ENCODE measurements at regions not wholly inside any gene's neighbourhood (a gene's known extent, or its start where the extent isn't known, plus 50 kb on each side); places are given as distances from the start of the nearest gene placed in this dataset.

DNA sequence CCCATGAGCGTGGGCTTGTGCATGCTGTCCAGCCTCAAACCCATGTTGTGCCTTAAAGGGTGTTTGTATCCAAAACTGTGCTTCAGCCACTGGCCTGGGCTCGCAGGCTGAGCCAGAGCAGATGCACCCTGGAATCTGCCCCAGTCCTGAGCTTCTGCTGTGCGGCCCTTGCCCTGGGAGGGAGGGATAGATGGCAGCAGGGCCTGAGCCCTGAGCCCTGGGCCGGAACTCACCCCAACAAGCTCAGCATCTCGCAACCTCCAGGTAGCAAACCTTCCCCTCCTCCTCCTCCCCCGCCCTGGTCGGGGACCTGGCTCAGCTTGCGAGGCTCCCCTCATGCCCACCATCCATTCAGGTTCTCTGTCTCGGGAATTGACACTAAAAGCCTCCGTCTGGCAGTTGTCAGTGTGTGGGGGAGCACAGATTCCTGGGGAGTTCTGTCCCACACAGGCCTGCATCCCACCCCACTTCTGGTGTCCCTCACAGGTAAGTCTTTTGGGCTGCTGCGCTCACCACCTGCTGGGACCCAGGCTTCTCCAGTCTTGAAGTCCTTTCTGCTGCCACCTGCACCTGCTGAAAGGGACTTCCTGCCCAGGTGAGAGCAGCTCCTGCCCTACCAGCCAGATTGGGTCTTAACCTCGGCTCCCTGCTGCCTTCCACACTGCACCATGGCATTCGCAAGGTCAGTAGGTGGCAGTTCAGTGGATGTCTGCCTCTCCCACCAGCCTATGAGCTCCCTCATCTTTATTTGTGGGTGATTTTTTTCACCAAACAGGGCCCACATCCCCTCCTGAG, 55.2 kb upstream of the OLFM1 start:
- peak; percentile 9 for DNase-seq

DNA sequence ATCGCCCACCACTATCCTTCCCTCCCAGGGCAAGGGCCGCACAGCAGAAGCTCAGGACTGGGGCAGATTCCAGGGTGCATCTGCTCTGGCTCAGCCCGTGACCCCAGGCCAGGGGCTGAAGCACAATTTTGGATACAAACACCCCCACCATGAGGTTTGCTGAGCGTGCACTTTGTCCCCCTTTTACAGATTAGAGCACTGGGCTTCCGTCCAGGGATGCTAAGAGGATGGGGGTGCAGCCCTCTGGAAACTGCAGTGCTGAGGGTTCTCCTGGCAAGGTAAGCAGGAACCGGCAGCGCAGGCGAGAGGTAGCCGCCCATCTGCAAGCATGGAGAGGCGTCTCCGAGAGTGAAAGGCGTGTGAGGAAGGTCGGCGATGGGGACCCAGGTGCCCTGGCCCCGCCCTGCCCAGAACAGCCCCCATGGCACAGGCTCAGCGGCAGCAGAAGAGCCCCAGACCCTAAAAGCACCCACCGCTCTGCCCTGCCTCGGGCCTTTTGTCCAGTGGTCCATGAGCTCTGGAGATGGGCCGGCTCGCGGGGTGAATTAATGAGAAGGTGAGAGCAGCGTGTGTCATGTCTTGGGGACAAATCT, 54.5 kb upstream of the OLFM1 start:
- peak; percentile 5 for DNase-seq

DNA sequence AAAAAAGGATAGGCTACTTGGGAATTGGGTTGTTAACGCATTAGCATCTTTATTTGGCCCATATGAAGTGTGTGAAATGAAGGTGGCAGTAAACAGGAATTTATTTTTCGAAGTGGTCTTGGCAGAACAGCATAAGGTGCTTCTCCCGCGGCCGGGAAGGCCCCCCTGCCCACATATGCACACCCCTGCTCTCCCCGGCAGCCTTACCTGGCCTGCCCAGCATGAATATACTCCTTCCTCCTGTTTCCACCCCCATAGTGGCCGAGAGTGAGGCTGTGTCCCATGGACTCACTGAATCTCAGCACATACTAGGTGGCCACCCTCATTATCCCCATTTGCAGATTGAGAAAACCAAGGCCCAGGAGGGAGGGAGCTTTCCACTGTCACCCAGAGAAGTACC, 54.0 kb upstream of the OLFM1 start:
- peak; percentile 8 for DNase-seq

DNA sequence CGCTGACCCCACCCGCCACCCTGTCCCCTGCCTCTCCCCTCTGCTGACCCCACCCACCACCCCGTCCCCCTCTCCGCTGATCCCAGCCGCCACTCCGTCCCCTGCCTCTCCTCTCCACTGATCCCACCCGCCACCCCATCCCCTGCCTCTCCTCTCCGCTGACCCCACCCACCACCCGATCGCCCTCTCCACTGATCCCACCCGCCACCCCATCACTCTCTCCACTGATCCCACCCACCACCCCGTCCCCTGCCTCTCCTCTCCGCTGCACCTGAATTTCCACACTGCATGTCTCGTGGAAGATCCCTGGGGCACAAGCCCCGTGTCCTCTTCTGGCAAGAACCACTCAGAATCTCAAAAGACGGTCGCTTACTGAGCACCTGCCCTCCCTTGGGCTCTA, 53.4 kb upstream of the OLFM1 start:
- no peak for DNase-seq

DNA sequence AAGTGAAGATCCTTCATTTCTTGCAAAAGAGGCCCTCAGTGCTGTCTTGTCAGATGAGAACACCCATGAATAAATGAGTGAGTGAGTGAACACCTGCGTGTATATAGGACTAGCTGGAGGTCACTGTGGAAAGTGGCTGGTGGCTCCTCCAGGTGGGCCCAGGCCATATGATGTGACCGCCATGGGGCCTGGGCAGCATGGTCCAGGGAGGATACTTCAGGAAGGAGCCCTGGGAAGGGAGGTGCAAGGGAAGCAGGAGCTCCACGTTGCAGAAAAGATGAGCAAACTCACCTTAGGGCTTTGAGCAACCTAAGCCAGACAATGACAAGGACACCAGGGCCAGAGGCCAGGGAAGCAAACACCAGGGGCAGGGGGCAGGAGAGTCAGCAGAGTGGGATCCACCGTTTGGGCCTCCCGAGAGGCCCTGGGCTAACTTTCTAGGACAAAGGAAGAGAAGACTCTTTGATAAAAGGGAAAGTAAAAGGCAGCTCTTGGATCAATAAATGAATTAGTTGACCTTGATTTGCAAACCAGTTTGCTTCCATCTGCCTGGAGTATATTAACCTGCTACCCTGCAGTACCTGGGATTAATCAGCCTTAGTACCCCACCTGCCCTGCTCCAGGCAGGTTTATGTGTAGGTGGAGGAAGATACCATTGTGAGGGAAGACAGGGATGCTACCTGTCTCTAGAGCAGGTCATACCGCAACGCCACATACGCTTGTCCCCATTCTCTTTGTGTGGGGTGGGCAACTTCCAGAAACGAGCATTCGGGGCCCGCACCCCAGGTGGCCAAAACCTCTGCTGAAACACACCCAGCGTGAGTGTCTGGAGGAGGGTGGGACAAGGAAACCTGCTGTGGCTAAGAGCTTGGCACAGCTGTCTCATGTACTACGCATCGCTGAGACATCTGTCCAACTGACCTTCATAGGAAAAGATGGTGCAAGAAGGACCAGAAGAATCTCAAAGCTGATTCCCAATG, 51.4 kb upstream of the OLFM1 start:
- peak; percentile 2 for DNase-seq

DNA sequence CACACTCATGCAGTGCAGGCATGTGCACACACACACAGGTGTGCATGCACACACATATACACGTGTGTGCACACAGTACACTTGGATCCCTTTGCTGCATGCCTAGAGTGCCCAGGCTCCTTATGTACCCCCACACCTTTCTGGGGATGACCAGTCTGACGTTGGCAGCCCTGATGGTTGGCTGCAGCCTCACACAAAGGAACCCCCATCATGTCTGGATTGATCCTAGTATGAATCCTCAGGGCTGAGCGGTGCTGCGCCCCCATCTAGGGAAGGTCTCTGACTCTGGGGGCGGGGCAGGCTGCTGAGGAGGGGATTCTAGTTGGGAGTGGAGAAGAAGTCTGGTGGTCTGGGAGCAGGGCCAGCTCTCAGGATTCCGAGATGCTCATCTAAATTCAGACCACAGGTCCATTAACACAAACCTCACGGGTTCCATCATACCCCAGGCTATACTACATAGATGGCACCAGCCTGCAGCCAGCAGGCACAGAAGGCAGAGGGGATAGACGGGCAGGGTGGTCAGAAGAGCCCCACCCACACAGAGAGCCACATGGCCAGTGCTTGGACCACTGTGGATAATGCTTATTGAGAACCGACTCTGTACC, 50.5 kb upstream of the OLFM1 start:
- DNase-seq = no peak

DNA sequence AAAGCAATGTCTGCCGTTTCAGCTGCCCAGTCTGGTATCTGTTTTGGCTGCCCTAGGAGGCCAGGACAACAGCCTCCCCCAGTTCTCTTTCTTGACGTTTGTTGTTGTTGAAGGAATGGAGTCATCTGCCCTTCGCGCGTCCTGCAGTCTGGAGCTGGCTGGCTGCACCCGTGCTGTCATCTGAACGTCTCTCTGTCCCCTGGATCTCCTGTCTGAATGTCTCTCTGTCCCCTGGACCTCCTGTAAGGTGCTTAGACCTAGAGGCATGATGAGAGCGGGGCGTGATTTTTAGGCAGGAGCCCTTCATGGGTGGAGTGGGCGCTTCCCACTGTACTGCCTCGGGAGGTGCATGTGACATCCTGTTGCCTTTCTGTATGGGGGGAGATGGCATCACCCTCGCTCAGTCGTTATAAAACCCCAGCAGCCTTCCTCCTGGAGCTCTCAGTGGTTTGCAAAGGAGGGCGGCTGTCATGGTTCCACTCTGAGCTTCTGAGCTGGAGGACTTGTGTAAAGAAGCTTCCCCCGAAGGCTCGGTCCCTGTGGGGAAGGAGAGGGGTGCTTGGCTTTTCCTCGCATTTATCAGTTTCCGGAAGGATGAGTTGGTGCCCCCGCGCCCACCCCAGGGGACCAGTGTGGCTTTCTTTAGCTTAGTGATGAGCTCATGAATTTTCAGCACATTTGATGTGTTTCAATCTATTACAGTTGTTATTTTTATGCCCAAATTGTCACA, 49.8 kb upstream of the OLFM1 start:
- no peak for DNase-seq
